HEK293 (cell line): ENCODE measurements at regions not wholly inside any gene's neighbourhood (a gene's known extent, or its start where the extent isn't known, plus 50 kb on each side); places are given as distances from the start of the nearest gene placed in this dataset.

Source experiments
- CTCF ChIA-PET: fragments of 350-600 bp; formaldehyde crosslinking; extraction: SDS; loops from one replicate; lab custom pipeline; 2021; ENCODE audit warnings: antibody characterized with exemption; lab: Yijun Ruan, JAX
- POLR2A ChIA-PET: fragments of 300-600 bp; formaldehyde crosslinking; extraction: SDS; loops from one replicate; lab custom pipeline; 2020; ENCODE audit warnings: antibody characterized with exemption, inconsistent platforms; lab: Yijun Ruan, JAX
- H3K27ac ChIP-seq: fragments of 200-500 bp; sonication (Bioruptor generic); 2 replicates; pipeline ENCODE4 v1.5.1; 2014; ENCODE audit warnings: low read depth, low read length, control low read depth, inconsistent platforms; ENCODE audit errors: extremely low read depth
- H3K36me3 ChIP-seq, 2 experiments: fragments of 200-500 bp in 1 of 2; sonication (Bioruptor generic) in 1 of 2; 1 replicate in 1 of 2; 2 replicates in 1 of 2; pipeline ENCODE4 v1.5.1; 2014 to 2017; ENCODE audit warnings: inconsistent platforms in 2 of 2, low read length in 2 of 2; ENCODE audit not compliant: control insufficient read depth in 2 of 2, insufficient read depth in 1 of 2
- H3K4me1 ChIP-seq: fragments of 200-500 bp; sonication (Bioruptor generic); 2 replicates; pipeline ENCODE4 v1.5.1; 2014; ENCODE audit warnings: mild to moderate bottlenecking, low read length, inconsistent platforms; ENCODE audit not compliant: control insufficient read depth, insufficient read depth
- H3K4me3 ChIP-seq: 2 replicates; pipeline ENCODE4 v1.5.1; 2011; ENCODE audit warnings: low read depth, mild to moderate bottlenecking, control low read depth, low read length, moderate library complexity
- H3K9me3 ChIP-seq: fragments of 200-500 bp; sonication (Bioruptor generic); 2 replicates; pipeline ENCODE4 v1.5.1; 2014; ENCODE audit warnings: low read depth, low read length, inconsistent platforms; ENCODE audit not compliant: control insufficient read depth, insufficient read depth
- EGR2 ChIP-seq: fragments of 450-650 bp; formaldehyde crosslinking; IDR thresholded peaks from 2 replicates; pipeline ENCODE4 v1.5.1; 2016; ENCODE audit warnings: low read depth, missing biosample characterization, missing genetic modification characterization
- PRDM2 ChIP-seq: fragments of 450-650 bp; formaldehyde crosslinking; IDR thresholded peaks from 2 replicates; pipeline ENCODE4 v1.5.1; 2016; ENCODE audit warnings: missing biosample characterization, missing genetic modification characterization, borderline replicate concordance
- SCRT2 ChIP-seq: fragments of 450-650 bp; formaldehyde crosslinking; IDR thresholded peaks from 2 replicates; pipeline ENCODE4 v1.5.1; 2016; ENCODE audit warnings: missing biosample characterization, missing genetic modification characterization
- ZBTB6 ChIP-seq: fragments of 450-650 bp; formaldehyde crosslinking; IDR thresholded peaks from 2 replicates; pipeline ENCODE4 v1.5.1; 2017; ENCODE audit warnings: missing biosample characterization, missing genetic modification characterization
- ZNF10 ChIP-seq: fragments of 450-650 bp; formaldehyde crosslinking; IDR thresholded peaks from 2 replicates; pipeline ENCODE4 v1.5.1; 2017; ENCODE audit warnings: missing biosample characterization, missing genetic modification characterization
- ZNF2 ChIP-seq: fragments of 450-650 bp; formaldehyde crosslinking; IDR thresholded peaks from 2 replicates; pipeline ENCODE4 v1.5.1; 2016; ENCODE audit warnings: missing biosample characterization, missing genetic modification characterization
- ZNF221 ChIP-seq: fragments of 450-650 bp; formaldehyde crosslinking; IDR thresholded peaks from 2 replicates; pipeline ENCODE4 v1.5.1; 2017; ENCODE audit warnings: missing biosample characterization, missing genetic modification characterization, borderline replicate concordance
- ZNF280D ChIP-seq: fragments of 450-650 bp; formaldehyde crosslinking; IDR thresholded peaks from 2 replicates; pipeline ENCODE4 v1.5.1; 2016; ENCODE audit warnings: missing biosample characterization, missing genetic modification characterization
- ZNF366 ChIP-seq: fragments of 450-650 bp; formaldehyde crosslinking; conservative IDR thresholded peaks from 2 replicates; pipeline ENCODE4 v1.5.1; 2016; ENCODE audit warnings: missing biosample characterization, missing genetic modification characterization
- ZNF549 ChIP-seq: fragments of 450-650 bp; IDR thresholded peaks from 2 replicates; pipeline ENCODE4 v1.5.1; 2018; ENCODE audit warnings: missing biosample characterization, missing genetic modification characterization, mild to moderate bottlenecking, inconsistent platforms, moderate library complexity
- ZNF785 ChIP-seq: fragments of 450-650 bp; formaldehyde crosslinking; IDR thresholded peaks from 2 replicates; pipeline ENCODE4 v1.5.1; 2016; ENCODE audit warnings: missing biosample characterization, missing genetic modification characterization

- Histone ChIP-seq H3K36me3 (no peaks in the 10 kb centered on the region), H3K4me1 (no peaks in the 10 kb centered on the region), H3K9me3 (no peaks in the 10 kb centered on the region), H3K4me3 (no peak overlapping the region), H3K27ac (no peak overlapping the region)
- TF ChIP-seq ZNF785 (tag by site-specific recombination), result no peak
- TF ChIP-seq PRDM2 (tag by site-specific recombination), result no peak
- TF ChIP-seq ZNF221, result no peak
- TF ChIP-seq ZNF2, result no peak
- no peak for TF ChIP-seq ZNF366 (tag by site-specific recombination)
- POLR2A ChIA-PET, result no interaction called here
- CTCF ChIA-PET, result no interaction called here
Measured at GRCh38 chr9:17865881-17866280, 287.0 kb downstream of the SH3GL2 start.

GRCh38 chr9:17870722-17871121 is 291.9 kb downstream of the SH3GL2 start:
- POLR2A ChIA-PET, result no interaction called here
- no peaks in the 10 kb centered on the region for H3K9me3 ChIP-seq

More at GRCh38 chr9:17870722-17871121, 291.9 kb downstream of the SH3GL2 start:
- Histone ChIP-seq H3K4me1 (no peaks in the 10 kb centered on the region), H3K4me3 (no peak overlapping the region), H3K36me3 (no peaks in the 10 kb centered on the region), H3K27ac (no peak overlapping the region)
- CTCF ChIA-PET, result no interaction called here
- TF ChIP-seq ZNF10 (tag by site-specific recombination), result no peak
- no peak for TF ChIP-seq ZNF549 (tag by site-specific recombination)
- no peak for TF ChIP-seq EGR2 (tag by site-specific recombination)
- no peak for TF ChIP-seq ZBTB6
- no peak for TF ChIP-seq SCRT2 (tag by site-specific recombination)
- TF ChIP-seq ZNF280D, result no peak
